B cell (primary cell): ENCODE measurements at regions not wholly inside any gene's neighbourhood (a gene's known extent, or its start where the extent isn't known, plus 50 kb on each side); places are given as distances from the start of the nearest gene placed in this dataset.

ENCODE experiments used
- ATAC-seq: fragments of 200-7000 bp; cut with Tn5 transposase; one replicate; pipeline ENCODE4 v1.10.0; 2021; ENCODE audit warnings: low read depth, mild to moderate bottlenecking, moderate number of reproducible peaks, moderate library complexity
- CTCF ChIA-PET: fragments of 350-600 bp; sonication (Branson Sonifier 250); formaldehyde crosslinking; loops from one replicate; lab custom pipeline; 2021; ENCODE audit warnings: antibody characterized with exemption, inconsistent platforms; lab: Charles Lee
- POLR2A ChIA-PET: fragments of 350-600 bp; sonication (Branson Sonifier 250); formaldehyde crosslinking; loops from one replicate; lab custom pipeline; 2021; ENCODE audit warnings: antibody characterized with exemption; lab: Charles Lee
- DNase-seq: peaks from one replicate; pipeline ENCODE4 v3.0.0; 2013
- H2AFZ ChIP-seq: 2 replicates; pipeline ENCODE4 v1.6.1; 2012; ENCODE audit warnings: mild to moderate bottlenecking, low read depth, low read length; ENCODE audit not compliant: insufficient read depth, poor library complexity, severe bottlenecking
- H3K27ac ChIP-seq, 2 donors: 1 replicate in 1 of 2; 2 replicates in 1 of 2; pipeline ENCODE4 v1.5.1; 2012 to 2013; ENCODE audit warnings: low read length in 2 of 2, mild to moderate bottlenecking in 2 of 2, moderate library complexity in 1 of 2
- H3K27me3 ChIP-seq, 4 experiments: fragments of 200-600 bp in 1 of 4; sonication (generic) in 1 of 4; replicated peaks in 1 of 4; 1 replicate in 2 of 4; 2 replicates in 2 of 4; pipeline versions ENCODE4 v1.6.1 to v1.7.0; 2013 to 2016; ENCODE audit warnings: low read length in 3 of 4, mild to moderate bottlenecking in 2 of 4, mixed read lengths in 1 of 4, moderate library complexity in 1 of 4; ENCODE audit not compliant: insufficient read depth in 4 of 4, control insufficient read depth in 3 of 4; ENCODE audit errors: control extremely low read depth in 1 of 4
- H3K36me3 ChIP-seq, 2 experiments: replicated peaks in 1 of 2; 1 replicate in 1 of 2; 2 replicates in 1 of 2; pipeline versions ENCODE4 v1.6.1 to v1.7.1; 2013; ENCODE audit warnings: low read length in 1 of 2; ENCODE audit not compliant: insufficient read depth in 2 of 2, control insufficient read depth in 1 of 2; ENCODE audit errors: control extremely low read depth in 1 of 2, extremely low read depth in 1 of 2
- H3K4me1 ChIP-seq, 2 donors: fragments of 200-600 bp in 1 of 2; sonication (generic) in 1 of 2; 1 replicate in 1 of 2; 2 replicates in 1 of 2; pipeline versions ENCODE4 v1.5.1 to v1.6.1; 2013 to 2017; ENCODE audit warnings: low read length in 2 of 2; ENCODE audit not compliant: control insufficient read depth in 2 of 2, insufficient read depth in 2 of 2
- H3K4me2 ChIP-seq: replicated peaks from 2 replicates; pipeline ENCODE3; 2012; ENCODE audit warnings: mild to moderate bottlenecking, low read depth, low read length; ENCODE audit not compliant: poor library complexity, severe bottlenecking
- H3K4me3 ChIP-seq, 5 experiments: fragments of 200-600 bp in 1 of 5; sonication (generic) in 1 of 5; 1 replicate in 3 of 5; 2 replicates in 2 of 5; pipeline versions ENCODE4 v1.5.1 to v1.7.0; 2011 to 2016; ENCODE audit warnings: low read length in 4 of 5, mild to moderate bottlenecking in 4 of 5, low read depth in 2 of 5, control low read depth in 1 of 5, moderate library complexity in 1 of 5; ENCODE audit not compliant: insufficient read depth in 1 of 5; ENCODE audit errors: control extremely low read depth in 1 of 5, extremely low read depth in 1 of 5
- H3K79me2 ChIP-seq: fragments of 200-600 bp; sonication (generic); one replicate; pipeline ENCODE4 v1.6.0; 2016; ENCODE audit warnings: low read length; ENCODE audit not compliant: control insufficient read depth, insufficient read depth
- H3K9ac ChIP-seq: fragments of 200-600 bp; sonication (generic); 2 replicates; pipeline ENCODE4 v1.6.1; 2017; ENCODE audit warnings: mild to moderate bottlenecking, low read length, moderate library complexity
- H3K9me3 ChIP-seq, 3 donors: one replicate each; pipeline versions ENCODE4 v1.6.1 to v1.7.1; 2013; ENCODE audit warnings: low read length in 2 of 3; ENCODE audit not compliant: control insufficient read depth in 2 of 3, insufficient read depth in 1 of 3; ENCODE audit errors: control extremely low read depth in 1 of 3
- H4K20me1 ChIP-seq: 2 replicates; pipeline ENCODE4 v1.6.0; 2012; ENCODE audit warnings: mild to moderate bottlenecking, low read length; ENCODE audit not compliant: insufficient read depth, control insufficient read depth, poor library complexity, severe bottlenecking
- H3K27ac Mint-ChIP-seq: one replicate; pipeline ENCODE4 v1.8.0; 2021; ENCODE audit warnings: mixed read lengths
- H3K27me3 Mint-ChIP-seq: one replicate; pipeline ENCODE4 v1.8.0; 2021; ENCODE audit warnings: mixed read lengths
- H3K4me1 Mint-ChIP-seq: one replicate; pipeline ENCODE4 v1.8.0; 2021; ENCODE audit warnings: mixed read lengths
- H3K4me3 Mint-ChIP-seq: one replicate; pipeline ENCODE4 v1.8.0; 2021; ENCODE audit warnings: mixed read lengths
- H3K9me3 Mint-ChIP-seq: one replicate; pipeline ENCODE4 v1.8.0; 2022; ENCODE audit warnings: mixed read lengths; ENCODE audit not compliant: insufficient read depth
- EZH2 ChIP-seq: IDR thresholded peaks from 2 replicates; pipeline ENCODE4 v1.6.1; 2012; ENCODE audit warnings: borderline replicate concordance, low read depth, mild to moderate bottlenecking, moderate library complexity, low read length; ENCODE audit not compliant: insufficient read depth, poor library complexity, severe bottlenecking
- WGBS: methylation state at CpG from one replicate; pipeline ENCODE4 v1.1.5; 2013; ENCODE audit warnings: missing lambda C conversion rate; ENCODE audit not compliant: insufficient coverage; 5-methylcytosine and 5-hydroxymethylcytosine counted together
- intact Hi-C: fragments of 100-400 bp; cut with micrococcal nuclease; formaldehyde crosslinking; loops from one replicate; pipeline ENCODE4 v1.10.0; 2022
- TF ChIP-seq, protein P1 (sequence below): fragments of 200-600 bp; IDR thresholded peaks from one replicate; pipeline ENCODE4 v1.8.0; 2022; ENCODE audit warnings: antibody characterized with exemption, mild to moderate bottlenecking

DNA sequence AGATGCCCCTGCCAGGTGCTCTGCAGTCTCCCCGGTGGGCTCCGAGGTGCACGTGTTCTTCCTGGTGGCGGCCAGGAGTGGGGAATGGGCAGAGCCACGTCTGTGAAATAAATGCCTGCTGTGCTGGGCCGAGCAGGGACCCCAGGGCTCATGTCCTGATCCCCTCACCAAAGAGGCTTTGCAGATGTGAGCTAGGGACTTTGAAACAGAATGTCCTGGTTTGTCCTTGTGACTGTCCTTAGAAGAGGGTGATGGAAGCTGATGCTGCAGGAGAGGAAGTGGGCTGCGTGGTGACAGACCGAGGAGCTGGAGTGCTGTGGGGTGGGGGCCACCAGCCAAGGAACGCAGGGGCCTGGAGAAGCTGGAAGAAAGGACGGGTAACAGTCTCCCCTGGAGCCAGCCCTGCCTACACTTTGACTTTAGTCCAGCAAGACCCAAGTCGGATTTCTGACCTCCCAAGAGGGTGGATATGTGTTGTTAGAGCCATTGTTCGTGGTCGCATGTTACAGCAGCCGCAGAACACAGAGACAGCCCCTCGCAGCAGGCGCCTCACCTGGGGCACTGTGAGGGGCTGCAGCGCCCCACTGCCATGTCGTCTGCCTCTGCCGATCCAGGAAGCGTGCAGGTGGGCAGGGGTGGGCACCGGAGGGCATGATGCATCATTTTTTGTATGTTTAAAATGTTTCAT lies 217.9 kb upstream of the CIBAR2 start:
- Mint-ChIP-seq H3K27me3 (peaks cover 43% of the 10 kb centered on the region), H3K4me1 (peaks cover 26% of the 10 kb centered on the region), H3K27ac (no peak overlapping the region), H3K4me3 (no peak overlapping the region), H3K9me3 (no peaks in the 10 kb centered on the region)
- Histone ChIP-seq H3K4me2 (no peak overlapping the region), H3K27ac (no peak overlapping the region), H3K9me3 (peaks cover 0 to 6% (median 0%) of the 10 kb centered on the region in 3 donors), H3K27me3 (peaks cover 0 to 62% (median 25%) of the 10 kb centered on the region in 4 experiments), H3K4me1 (peaks cover 29 to 37% of the 10 kb centered on the region in 2 donors), H3K4me3 (no peak overlapping the region), H2AFZ (no peak overlapping the region), H3K79me2 (no peaks in the 10 kb centered on the region), H4K20me1 (no peaks in the 10 kb centered on the region), H3K36me3 (no peaks in the 10 kb centered on the region), H3K9ac (no peak overlapping the region)
- ATAC-seq (no peak), DNase-seq (no peak)
- WGBS: 18% methylated on average over 19 of the region's 21 CpGs
- intact Hi-C loops: loop anchor here (1.0 kb wide), 1 partner anchor 27 kb away; no protein-coding TSS in a partner anchor
- TF ChIP-seq, protein P1, sequence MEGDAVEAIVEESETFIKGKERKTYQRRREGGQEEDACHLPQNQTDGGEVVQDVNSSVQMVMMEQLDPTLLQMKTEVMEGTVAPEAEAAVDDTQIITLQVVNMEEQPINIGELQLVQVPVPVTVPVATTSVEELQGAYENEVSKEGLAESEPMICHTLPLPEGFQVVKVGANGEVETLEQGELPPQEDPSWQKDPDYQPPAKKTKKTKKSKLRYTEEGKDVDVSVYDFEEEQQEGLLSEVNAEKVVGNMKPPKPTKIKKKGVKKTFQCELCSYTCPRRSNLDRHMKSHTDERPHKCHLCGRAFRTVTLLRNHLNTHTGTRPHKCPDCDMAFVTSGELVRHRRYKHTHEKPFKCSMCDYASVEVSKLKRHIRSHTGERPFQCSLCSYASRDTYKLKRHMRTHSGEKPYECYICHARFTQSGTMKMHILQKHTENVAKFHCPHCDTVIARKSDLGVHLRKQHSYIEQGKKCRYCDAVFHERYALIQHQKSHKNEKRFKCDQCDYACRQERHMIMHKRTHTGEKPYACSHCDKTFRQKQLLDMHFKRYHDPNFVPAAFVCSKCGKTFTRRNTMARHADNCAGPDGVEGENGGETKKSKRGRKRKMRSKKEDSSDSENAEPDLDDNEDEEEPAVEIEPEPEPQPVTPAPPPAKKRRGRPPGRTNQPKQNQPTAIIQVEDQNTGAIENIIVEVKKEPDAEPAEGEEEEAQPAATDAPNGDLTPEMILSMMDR: no peak
- no peak for TF ChIP-seq EZH2
- ChIA-PET POLR2A (no interaction called here), CTCF (interaction anchor here (0.6 to 3.3 kb wide), 6 partner anchors 16 to 77 kb away, joined by 3 to 39 read pairs (median 7); no protein-coding TSS in a partner anchor)

DNA sequence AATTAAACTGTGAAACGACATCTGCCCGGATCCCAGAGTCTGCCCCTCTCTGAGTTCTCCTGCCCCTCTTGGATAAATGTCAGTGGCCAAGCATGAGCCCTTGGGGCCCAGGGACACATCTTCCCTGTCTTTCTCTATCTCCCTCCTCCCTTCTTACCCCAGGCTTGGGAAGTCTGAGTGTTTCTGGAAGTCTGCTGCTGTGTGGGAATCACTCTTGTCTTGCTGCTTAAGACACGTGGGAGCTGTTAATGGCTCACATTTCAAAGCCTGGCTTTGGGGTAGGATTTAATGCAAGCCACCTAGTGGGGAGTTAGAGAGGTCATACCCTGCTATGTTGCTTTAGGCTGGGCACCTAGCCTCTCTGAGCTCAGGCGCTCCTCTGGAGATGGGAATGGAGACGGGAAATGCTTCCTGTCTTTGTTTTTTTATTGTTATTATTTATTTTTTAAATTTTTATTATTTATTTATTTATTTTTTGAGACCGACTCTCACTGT lies 218.5 kb upstream of the CIBAR2 start:
- Histone ChIP-seq H3K4me2 (no peak overlapping the region), H3K9me3 (peaks cover 0 to 10% (median 0%) of the 10 kb centered on the region in 3 donors), H3K4me1 (peaks cover 33 to 43% of the 10 kb centered on the region in 2 donors), H3K9ac (no peak overlapping the region), H3K27ac (no peak overlapping the region), H3K27me3 (peaks cover 0 to 67% (median 26%) of the 10 kb centered on the region in 4 experiments), H3K4me3 (no peak overlapping the region), H3K36me3 (no peaks in the 10 kb centered on the region), H3K79me2 (no peaks in the 10 kb centered on the region), H2AFZ (no peak overlapping the region), H4K20me1 (no peaks in the 10 kb centered on the region)
- Mint-ChIP-seq H3K27me3 (peaks cover 47% of the 10 kb centered on the region), H3K27ac (peak overlapping the region; percentile 3), H3K9me3 (no peaks in the 10 kb centered on the region), H3K4me1 (peaks cover 31% of the 10 kb centered on the region), H3K4me3 (no peak overlapping the region)
- ATAC-seq (peak; percentile 56), DNase-seq (peak; percentile 65)
- ChIA-PET POLR2A (no interaction called here), CTCF (interaction anchor here (0.6 to 3.3 kb wide), 7 partner anchors 12 to 77 kb away, joined by 3 to 39 read pairs (median 5); no protein-coding TSS in a partner anchor)
- intact Hi-C loops: loop anchor here (1.0 kb wide), 1 partner anchor 27 kb away; no protein-coding TSS in a partner anchor
- TF ChIP-seq, protein P1: peak; percentile 54
- no peak for TF ChIP-seq EZH2
- WGBS: 30% methylated on average over 4 of the region's 6 CpGs
